ENCODE measurements at regions not wholly inside any gene's neighbourhood (a gene's known extent, or its start where the extent isn't known, plus 50 kb on each side); places are given as distances from the start of the nearest gene placed in this dataset.

DNA sequence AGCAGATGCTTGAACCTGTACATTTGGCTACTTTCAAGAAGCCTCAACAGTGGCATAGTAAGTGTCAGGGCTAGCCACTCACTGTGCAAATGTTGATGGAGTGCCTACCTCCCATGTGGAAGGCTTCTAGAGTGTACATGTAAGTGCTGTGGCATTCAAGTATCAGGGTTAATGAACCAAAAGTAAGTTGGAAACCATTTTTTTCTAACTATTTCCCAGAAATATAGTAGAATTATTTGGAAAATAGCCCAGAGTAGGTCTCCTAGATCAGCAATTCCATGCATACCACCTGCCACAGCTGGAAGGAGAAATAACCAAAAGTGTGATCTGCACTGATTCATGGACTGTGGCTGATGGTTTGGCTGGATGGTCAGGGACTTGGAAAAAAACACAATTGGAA lies 53.3 kb downstream of the FOXD1 start:
- POLR2A ChIA-PET: no interaction called here
- CTCF ChIA-PET: no interaction called here
- TF ChIP-seq, protein P1, sequence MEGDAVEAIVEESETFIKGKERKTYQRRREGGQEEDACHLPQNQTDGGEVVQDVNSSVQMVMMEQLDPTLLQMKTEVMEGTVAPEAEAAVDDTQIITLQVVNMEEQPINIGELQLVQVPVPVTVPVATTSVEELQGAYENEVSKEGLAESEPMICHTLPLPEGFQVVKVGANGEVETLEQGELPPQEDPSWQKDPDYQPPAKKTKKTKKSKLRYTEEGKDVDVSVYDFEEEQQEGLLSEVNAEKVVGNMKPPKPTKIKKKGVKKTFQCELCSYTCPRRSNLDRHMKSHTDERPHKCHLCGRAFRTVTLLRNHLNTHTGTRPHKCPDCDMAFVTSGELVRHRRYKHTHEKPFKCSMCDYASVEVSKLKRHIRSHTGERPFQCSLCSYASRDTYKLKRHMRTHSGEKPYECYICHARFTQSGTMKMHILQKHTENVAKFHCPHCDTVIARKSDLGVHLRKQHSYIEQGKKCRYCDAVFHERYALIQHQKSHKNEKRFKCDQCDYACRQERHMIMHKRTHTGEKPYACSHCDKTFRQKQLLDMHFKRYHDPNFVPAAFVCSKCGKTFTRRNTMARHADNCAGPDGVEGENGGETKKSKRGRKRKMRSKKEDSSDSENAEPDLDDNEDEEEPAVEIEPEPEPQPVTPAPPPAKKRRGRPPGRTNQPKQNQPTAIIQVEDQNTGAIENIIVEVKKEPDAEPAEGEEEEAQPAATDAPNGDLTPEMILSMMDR (IDR thresholded peaks at IDR 0.05; ENCODE audit: control extremely low read depth, extremely low read depth, low read depth, missing control alignments): no peak
- DNase-seq (ENCODE audit: extremely low spot score): no peak

GRCh38 chr5:73394610-73395009 lies 54.0 kb downstream of the FOXD1 start:
- TF ChIP-seq, protein P1 (IDR thresholded peaks at IDR 0.05; ENCODE audit: control extremely low read depth, extremely low read depth, low read depth, missing control alignments): no peak
- POLR2A ChIA-PET: no interaction called here
- CTCF ChIA-PET: interaction anchor here (0.7 kb wide), 1 partner anchor 57 kb away, joined by 3 read pairs; no protein-coding TSS in a partner anchor

GRCh38 chr5:73393611-73394489 lies 54.7 kb downstream of the FOXD1 start:
- TF ChIP-seq, protein P1 (IDR thresholded peaks at IDR 0.05; ENCODE audit: control extremely low read depth, extremely low read depth, low read depth, missing control alignments): no peak
- DNase-seq (ENCODE audit: extremely low spot score): no peak
- POLR2A ChIA-PET: no interaction called here
- CTCF ChIA-PET: interaction anchor here (0.7 kb wide), 1 partner anchor 58 kb away, joined by 3 read pairs; no protein-coding TSS in a partner anchor

More at GRCh38 chr5:73394610-73395009, 54.0 kb downstream of the FOXD1 start:
- no peak for DNase-seq (ENCODE audit: extremely low spot score)

DNA sequence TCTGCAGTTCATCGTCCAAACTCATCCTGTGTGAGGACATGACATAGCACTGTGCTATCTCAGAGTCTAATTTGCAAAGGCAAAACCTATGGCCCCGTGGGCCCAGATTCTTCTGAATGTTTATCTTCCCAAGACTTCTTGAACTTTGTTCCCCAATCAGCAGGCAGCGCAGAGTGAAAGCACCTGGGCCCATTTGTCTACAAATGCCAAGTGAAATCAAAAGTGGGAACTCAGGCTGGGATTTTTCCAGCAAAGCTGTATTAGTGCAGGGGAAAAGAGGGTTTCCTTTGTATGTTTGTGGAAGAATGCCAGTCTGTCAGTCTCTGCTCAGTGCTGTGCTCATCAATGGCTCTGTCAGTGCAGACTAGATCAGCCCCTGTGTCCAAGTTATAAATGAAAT lies 55.8 kb downstream of the FOXD1 start:
- CTCF ChIA-PET: no interaction called here
- POLR2A ChIA-PET: no interaction called here
- TF ChIP-seq, protein P1 (IDR thresholded peaks at IDR 0.05; ENCODE audit: control extremely low read depth, extremely low read depth, low read depth, missing control alignments): no peak
- no peak for DNase-seq (ENCODE audit: extremely low spot score)

GRCh38 chr5:73391441-73391881 lies 57.1 kb downstream of the FOXD1 start:
- ChIA-PET CTCF (no interaction called here), POLR2A (no interaction called here)
- TF ChIP-seq, protein P1 (IDR thresholded peaks at IDR 0.05; ENCODE audit: control extremely low read depth, extremely low read depth, low read depth, missing control alignments): no peak
- no peak for DNase-seq (ENCODE audit: extremely low spot score)

- TF ChIP-seq, protein P1 (IDR thresholded peaks at IDR 0.05; ENCODE audit: control extremely low read depth, extremely low read depth, low read depth, missing control alignments): no peak
- ChIA-PET POLR2A (no interaction called here), CTCF (no interaction called here)
- DNase-seq (ENCODE audit: extremely low spot score): no peak
Measured at GRCh38 chr5:73390972-73391371, 57.6 kb downstream of the FOXD1 start.
